Effector CD4-positive, alpha-beta T cell (primary cell): ENCODE measurements at regions not wholly inside any gene's neighbourhood (a gene's known extent, or its start where the extent isn't known, plus 50 kb on each side); places are given as distances from the start of the nearest gene placed in this dataset.
"Not testable (repeated sequence)": the region's sequence is repeated elsewhere in the genome, so short reads cannot be mapped to it uniquely, and the experiment has no call there.

Experiments
- DNase-seq: peaks from one replicate; pipeline ENCODE4 v3.0.0-alpha.2; 2020

GRCh38 chr6:90676516-90677300 lies 89.8 kb upstream of the MAP3K7 start:
- no peak for DNase-seq

GRCh38 chr6:90675107-90675506 lies 88.2 kb upstream of the MAP3K7 start:
- not testable (repeated sequence) for DNase-seq

GRCh38 chr6:90674077-90674476 lies 87.2 kb upstream of the MAP3K7 start:
- DNase-seq = not testable (repeated sequence)

- no peak for DNase-seq
Measured at GRCh38 chr6:90669846-90670245, 83.0 kb upstream of the MAP3K7 start.

- DNase-seq = no peak
Measured at GRCh38 chr6:90669420-90669819, 82.5 kb upstream of the MAP3K7 start.

GRCh38 chr6:90668141-90668540 lies 81.3 kb upstream of the MAP3K7 start:
- DNase-seq = no peak

- DNase-seq = no peak
Measured at GRCh38 chr6:90663873-90664272, 77.0 kb upstream of the MAP3K7 start.

GRCh38 chr6:90663106-90663505 lies 76.2 kb upstream of the MAP3K7 start:
- no peak for DNase-seq

GRCh38 chr6:90660931-90661330 lies 74.1 kb upstream of the MAP3K7 start:
- DNase-seq = no peak

- no peak for DNase-seq
Measured at GRCh38 chr6:90658497-90658896, 71.6 kb upstream of the MAP3K7 start.

GRCh38 chr6:90656325-90656724 lies 69.5 kb upstream of the MAP3K7 start:
- DNase-seq = no peak

GRCh38 chr6:90654806-90655205 lies 67.9 kb upstream of the MAP3K7 start:
- DNase-seq = no peak

- DNase-seq = no peak
Measured at GRCh38 chr6:90654166-90654565, 67.3 kb upstream of the MAP3K7 start.

GRCh38 chr6:90653750-90654149 lies 66.9 kb upstream of the MAP3K7 start:
- DNase-seq = no peak

GRCh38 chr6:90650041-90650940 lies 63.4 kb upstream of the MAP3K7 start:
- DNase-seq = no peak

GRCh38 chr6:90648873-90649272 lies 62.0 kb upstream of the MAP3K7 start:
- DNase-seq = no peak

GRCh38 chr6:90646940-90647339 lies 60.1 kb upstream of the MAP3K7 start:
- no peak for DNase-seq

GRCh38 chr6:90645634-90646033 lies 58.8 kb upstream of the MAP3K7 start:
- no peak for DNase-seq

GRCh38 chr6:90644492-90644891 lies 57.6 kb upstream of the MAP3K7 start:
- DNase-seq = no peak

GRCh38 chr6:90643381-90643780 lies 56.5 kb upstream of the MAP3K7 start:
- no peak for DNase-seq

- no peak for DNase-seq
Measured at GRCh38 chr6:90637320-90637719, 50.4 kb upstream of the MAP3K7 start.
